ENCODE measurements at regions not wholly inside any gene's neighbourhood (a gene's known extent, or its start where the extent isn't known, plus 50 kb on each side); places are given as distances from the start of the nearest gene placed in this dataset.

DNA sequence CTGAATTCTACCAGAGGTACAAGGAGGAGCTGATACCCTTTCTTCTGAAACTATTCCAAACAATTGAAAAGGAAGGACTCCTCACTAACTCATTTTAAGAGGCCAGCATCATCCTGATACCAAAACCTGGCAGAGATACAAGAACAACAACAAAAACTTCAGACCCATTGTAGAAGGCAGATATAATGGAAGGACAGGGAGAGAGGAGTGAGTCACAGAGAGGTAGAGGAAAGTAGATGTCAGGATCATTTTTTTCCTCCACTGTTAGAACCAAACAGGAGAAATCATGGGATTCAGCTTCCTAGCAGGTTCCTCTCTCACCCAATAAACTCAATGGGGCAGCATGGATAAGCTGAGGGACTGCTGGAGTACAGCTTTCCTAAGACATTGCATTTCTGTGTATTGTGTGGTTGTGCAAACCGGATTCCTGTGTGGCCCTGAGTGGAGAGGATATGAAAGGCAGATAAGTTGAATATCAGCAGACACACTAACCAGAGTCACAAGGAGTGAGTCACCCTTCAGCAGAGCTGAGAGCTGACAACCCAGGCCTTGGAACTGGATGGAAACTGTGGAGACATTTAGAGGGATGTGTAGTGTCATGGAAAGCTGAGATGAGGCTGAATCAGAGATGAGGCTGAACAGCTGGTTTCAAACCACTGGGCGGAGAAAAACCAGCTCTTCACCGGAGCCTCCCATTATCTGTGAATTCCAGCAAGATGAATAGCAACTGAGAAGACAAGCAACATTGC lies 60.9 kb upstream of the MMADHC start:
- TF ChIP-seq CTCF (conservative IDR thresholded peaks at IDR 0.05; ENCODE audit: low read depth, low read length), result peak; percentile 26
- peak; percentile 99 for DNase-seq (ENCODE audit: low read depth)
- H3K4me3 ChIP-seq (ENCODE audit: low read depth, low read length), result no peak overlapping the region

DNA sequence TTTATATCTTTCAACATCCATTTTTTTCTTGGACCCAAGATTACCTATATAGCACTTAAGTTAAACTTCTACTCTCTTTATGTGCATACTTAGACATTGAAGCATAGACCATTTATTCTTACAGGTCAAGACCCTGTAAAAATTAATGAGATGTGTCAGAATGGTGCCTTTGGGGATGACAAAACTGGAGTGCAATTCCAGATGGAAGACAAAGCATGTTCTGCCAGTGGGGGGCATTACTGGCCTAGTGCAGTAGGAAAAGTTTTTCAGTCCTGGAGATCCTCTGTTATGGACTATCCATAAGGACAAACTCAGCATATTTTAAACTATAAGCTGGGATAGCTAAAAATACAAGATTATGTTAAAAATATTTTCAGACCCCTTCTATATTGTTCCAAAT lies 57.8 kb upstream of the MMADHC start:
- TF ChIP-seq CTCF (conservative IDR thresholded peaks at IDR 0.05; ENCODE audit: low read depth, low read length), result peak; percentile 42
- H3K4me3 ChIP-seq (ENCODE audit: low read depth, low read length), result no peak overlapping the region
- peak; percentile 42 for DNase-seq (ENCODE audit: low read depth)
